NCI-H2081 treated with DMSO at 0.1 percent for 48 hours (cell line): ENCODE measurements at regions not wholly inside any gene's neighbourhood (a gene's known extent, or its start where the extent isn't known, plus 50 kb on each side); places are given as distances from the start of the nearest gene placed in this dataset.

ENCODE experiments used
- DNase-seq: peaks from one replicate; lab custom pipeline; 2025; lab: John Stamatoyannopoulos, UW

DNA sequence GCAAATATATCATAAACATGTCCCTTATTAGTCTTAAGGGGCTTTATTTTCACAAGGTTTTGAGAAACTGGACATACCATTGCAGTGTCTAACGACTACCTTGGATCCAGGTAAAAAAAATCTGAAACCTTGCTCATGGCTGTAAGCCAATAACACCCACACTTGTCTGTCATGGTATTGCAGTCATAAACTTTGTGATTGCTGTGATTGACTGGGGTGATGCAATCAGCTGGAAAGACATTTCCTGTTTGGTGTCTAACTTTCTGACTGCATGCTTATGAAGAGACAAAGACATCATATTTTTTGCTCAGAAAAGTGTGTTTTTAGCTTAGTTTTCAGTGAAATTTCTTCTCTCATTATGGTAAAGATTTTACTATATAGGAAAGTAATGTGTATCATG, 635.0 kb downstream of the TSN start:
- DNase-seq: no peak

DNA sequence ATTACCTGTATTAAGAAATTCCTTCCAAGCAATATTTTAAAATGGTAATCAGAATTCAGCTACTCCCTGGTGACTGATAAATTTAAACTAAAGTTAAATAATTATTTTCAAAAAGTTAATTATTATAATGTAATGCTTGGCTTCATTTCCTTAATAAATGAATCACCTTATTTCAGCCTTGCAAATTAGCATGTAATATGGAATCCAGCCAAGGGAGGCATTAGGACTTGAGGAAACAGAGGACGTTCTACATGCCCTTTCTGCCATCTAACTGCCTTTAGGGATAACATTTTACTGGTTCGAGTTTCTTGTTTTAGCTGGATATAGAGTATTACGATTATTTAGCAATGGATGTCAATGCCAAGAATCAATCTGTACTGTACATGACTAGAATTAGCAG, 636.3 kb downstream of the TSN start:
- no peak for DNase-seq

DNA sequence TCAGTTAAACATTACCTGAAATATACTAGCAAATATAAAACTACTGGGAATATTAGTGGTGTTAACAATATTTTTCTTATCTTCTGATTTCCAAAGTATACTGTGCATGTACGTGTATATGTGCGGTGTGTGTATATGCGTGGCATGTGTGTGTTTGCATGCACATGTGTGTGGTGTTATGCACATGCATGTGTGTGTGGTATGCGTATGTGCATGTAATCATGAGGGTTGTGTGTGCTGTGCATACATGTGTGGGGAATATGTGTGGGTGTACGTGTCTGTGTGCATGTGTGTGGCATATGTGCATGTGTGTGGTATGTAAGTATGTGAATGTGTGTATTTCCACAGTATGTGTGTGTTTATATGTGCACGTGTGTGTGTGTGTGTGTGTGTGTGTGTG, 640.2 kb downstream of the TSN start:
- no peak for DNase-seq

DNA sequence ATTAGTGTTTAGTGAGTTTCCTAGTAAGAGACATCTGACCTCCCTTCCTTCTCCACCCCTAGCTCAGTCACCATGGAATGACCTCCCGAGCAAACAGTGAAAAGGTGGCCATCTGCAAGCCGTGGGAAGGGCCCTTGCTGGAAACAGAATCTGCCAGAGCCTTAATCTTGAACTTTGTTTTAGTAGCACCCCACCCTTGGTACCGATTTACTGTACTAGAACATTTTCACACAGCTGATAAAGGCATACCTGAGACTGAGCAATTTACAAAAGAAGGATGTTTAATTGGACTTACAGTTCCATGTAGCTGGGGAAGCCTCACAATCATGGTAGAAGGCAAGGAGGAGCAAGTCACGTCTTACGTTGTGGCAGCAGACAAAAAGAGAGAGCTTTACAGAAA, 655.8 kb downstream of the TSN start:
- no peak for DNase-seq

DNA sequence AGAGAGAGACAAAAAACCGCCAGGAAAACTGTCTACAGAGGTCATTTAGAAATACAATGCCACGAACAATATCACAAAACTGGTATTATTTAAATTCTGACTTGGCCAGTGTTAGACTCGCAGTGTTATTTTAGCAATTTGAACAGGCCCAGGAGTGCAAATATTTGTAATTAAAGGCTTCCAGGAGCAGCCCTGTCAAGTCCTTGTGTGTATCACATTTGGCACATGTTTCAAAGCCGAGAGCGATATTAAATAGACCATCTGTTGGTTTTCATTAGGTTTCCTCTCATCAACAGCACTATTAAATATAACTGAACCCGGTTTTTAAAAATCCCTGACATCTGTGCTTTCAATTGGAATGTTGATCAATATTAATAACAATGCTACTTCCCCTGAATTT, 656.9 kb downstream of the TSN start:
- DNase-seq: no peak

DNA sequence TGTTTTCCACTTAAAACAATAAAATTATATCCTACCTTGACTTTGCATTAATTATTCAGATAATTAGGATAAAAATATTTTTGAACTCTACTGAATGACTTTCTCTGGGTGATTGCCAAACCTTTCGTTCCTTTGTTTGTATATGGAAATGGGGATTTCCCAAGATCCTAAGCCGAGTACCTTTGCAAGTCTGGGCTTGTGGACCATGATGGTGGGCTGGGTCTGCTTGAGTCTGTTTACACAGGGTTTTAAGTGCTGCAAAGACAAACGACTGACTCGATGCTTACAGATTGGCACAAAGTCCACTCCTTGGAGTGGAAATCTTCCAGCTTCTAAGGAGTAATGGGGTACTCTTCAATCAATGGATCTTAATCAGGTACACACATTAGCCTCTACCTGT, 659.5 kb downstream of the TSN start:
- no peak for DNase-seq

DNA sequence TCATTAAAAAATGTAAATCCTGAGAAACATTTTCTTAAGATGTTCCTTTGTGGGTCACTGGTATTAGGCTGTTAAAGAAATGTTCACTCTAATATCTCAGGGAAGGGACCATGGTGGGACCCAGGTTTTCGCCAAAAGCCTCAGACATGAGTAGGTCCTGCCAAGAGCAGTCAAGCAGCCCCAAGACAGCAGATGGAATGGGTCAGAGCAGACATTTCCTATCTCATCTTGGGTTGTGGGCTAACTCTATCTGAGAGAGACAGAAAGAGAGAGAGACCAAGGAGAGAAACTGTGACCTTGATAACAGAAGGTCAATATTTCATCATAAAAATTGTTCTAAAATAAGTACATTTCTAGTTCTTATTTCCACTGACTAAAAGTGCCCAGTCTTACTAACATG, 661.7 kb downstream of the TSN start:
- DNase-seq: no peak

DNA sequence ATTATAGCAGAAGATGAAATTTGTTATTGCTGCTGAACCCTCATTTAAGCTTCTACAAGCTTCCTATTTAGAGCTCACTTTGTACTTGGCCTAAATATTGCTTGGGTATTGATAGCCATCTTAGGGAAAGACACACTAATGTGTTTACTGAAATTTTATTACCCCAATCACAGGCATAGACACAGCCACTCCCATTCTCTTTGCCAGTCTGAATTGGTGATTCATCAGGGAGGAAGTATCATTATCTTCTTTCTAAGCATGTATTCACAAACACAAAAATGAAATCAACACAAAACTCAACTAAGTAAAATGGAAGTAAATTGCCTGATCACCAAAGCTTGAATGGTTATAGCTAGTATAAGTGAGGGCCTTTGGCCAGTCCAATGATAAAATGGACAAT, 666.3 kb downstream of the TSN start:
- DNase-seq: no peak

DNA sequence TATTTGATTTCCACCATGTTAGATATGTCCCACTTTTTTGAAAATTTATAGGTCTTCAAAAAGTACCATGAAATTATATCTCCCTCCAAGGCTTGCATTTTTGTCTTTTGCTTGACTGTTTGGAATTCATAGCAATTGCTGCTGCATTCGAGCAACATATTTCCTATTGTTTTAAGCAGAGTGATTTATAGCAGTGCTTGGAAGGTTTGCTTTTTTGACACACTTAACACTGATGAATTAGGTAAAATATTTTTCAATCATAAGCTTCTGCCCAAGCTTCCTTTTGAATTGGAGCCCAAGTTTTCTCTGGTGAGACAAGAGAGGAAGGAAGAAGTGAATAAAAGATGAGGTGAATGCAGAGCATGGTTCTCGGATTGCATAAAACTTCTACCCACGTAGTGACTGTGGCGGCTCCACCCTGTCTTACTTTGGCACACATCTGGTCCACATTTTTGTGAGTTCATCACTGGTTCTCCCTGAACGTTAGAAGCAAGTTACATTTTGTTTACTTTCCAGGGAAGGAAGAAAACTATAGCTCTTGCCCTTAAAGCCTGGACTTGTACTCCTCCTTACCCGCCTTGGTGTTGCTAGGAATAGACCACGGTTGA, 667.0 kb downstream of the TSN start:
- no peak for DNase-seq

DNA sequence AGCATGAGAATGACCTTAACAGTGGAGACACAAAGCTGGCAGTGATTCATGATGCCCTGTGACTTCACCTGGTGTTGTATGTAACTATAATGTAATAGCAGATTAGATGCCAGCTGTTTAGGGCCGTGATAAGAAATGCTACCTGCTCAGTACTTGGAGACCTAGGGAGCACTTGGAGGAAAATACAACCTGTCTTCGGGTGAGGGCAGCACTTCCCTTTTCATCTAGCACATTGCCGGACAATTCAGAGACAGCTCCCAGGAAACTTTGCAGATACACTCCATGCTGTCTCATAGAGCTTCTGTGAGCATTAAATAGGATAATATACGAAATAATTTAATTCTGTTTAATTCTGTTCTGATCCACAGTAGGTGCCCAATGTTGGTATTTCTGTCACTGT, 668.5 kb downstream of the TSN start:
- DNase-seq: no peak

DNA sequence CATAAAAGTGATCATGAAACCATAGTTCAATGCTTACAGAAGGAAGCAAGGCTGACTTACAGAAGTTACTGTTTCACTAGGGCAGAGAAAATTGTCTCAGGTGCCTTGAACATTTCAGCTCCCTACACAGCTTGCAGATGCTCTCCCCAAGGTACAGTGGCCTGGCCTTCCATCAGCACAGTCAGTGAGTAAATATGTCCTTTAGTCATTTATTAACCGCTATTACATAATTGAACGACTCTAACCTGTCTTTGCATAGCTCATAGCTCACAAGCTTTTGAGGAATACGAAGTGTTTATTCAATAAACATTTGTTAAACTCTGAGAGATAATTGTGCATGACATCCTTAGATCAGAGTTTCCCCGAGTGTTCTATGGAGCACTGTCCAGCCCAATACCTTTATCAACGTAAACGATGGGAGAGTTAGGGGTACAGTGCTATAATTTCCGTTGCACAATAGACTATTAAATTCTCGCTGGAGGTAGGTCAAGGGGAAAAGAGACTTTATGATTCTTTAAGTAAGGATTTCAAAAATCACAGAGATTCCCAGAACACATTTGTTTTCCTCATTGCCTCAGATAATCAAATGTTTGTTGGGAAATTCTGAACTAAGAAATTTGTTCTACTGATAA, 677.8 kb downstream of the TSN start:
- DNase-seq: no peak

DNA sequence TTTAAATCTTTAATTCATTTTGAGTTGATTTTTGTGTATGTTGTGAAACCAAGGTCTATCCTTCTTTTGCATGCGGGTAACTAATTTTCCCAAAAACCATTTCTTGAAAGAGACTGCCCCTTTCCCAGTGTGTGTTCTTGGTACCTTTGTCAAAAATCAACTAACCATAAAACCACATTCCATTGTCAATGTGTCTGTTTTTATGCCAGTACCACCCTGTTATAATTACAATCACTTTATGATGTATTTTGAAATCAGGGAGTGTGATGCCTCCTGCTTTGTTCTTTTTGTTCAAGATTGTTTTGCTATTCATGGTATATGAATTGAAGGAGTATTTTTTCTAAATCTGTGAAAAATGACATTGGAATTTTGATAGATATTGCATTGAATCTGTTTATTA, 689.6 kb downstream of the TSN start:
- DNase-seq: no peak

DNA sequence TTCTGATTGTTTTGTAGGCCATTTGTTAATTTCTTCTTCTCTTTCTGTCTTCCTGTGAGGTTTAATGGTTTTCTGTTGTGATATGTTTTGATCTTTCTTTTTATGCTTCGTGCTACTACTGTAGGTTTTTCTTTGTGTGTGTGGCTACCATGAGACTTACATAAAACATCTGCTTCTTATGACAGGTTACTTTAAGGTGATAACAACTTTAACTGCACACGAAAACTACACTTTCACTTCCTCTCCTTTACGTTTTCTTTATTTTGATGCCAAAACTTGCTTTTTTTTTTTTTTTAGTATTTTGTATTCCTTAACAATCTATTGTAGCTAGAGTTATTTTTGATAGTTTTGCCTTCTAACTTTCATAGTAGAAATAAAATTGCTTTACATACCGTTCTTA, 691.3 kb downstream of the TSN start:
- DNase-seq: no peak

DNA sequence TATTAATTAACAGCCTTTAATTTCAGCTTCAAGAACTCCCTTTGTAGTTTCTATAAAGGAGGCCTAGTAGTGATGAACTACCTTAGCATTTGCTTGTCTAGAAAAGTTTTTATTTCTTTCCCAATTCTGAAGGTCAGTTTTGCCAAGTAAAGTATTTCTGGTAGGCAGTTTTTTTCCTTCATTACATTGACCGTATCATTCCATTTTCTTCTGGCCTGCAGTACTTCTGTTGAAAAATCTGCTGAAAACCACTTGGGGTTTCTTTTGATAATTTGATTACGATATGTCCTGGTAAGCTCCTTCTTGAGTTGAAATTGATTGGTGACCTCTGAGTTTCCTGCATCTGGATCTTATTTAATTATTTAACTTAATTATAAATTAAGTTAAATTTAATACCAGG, 691.8 kb downstream of the TSN start:
- DNase-seq: no peak

DNA sequence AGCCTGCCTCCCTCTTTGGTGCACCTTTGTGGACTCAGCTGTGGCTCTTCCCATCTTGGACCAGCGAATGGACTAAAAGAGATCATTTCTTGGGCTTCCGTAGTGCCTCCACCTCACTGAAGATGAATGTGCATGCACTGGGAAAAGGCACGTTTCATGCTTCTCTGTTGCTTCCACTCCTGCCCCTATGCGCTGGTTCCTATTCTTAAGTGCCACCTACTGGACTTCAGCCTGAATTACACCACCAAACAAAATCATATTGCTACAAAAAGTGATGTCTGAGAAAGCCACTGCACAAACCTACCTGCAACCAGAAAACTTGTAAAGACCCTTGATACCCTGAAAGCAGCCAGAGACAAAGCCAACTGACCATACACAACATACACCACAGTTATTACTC, 695.6 kb downstream of the TSN start:
- DNase-seq: no peak

DNA sequence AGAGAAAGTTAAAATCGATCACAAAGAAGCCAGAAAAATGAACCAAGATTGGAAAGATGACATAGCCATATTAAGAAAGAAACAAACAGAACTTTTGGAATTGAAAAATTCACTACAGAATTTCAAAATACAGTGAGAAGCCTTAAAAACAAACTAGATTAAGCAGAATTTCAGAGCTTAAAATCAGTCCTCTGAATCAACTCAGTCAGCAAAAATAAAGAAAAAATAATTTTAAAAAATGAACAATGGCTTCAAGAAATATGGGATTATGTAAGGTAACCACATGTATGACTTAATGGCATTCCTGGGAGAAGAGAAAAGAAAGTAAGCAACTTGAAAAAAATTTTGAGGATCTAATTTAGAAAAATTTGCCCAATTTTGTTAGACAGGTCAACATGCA, 696.2 kb downstream of the TSN start:
- no peak for DNase-seq

DNA sequence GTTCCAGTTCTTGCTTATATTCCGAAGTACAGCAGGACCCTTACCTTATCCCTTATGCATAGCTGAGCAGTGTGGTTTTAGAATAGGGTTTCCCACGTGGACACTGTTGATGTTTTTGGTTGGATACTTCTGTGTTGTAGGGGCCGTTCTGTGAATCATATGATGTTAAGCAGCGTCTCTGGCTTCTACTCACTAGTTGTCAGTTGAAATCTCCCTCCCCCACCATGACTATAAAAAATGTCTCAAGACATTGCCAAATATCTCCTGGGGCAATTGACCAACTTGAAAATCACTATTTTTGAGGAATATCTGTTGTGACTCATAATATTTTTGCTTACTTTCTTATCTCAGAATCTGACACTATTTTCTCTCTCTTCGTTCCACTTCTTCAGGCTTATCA, 713.7 kb downstream of the TSN start:
- DNase-seq: no peak

DNA sequence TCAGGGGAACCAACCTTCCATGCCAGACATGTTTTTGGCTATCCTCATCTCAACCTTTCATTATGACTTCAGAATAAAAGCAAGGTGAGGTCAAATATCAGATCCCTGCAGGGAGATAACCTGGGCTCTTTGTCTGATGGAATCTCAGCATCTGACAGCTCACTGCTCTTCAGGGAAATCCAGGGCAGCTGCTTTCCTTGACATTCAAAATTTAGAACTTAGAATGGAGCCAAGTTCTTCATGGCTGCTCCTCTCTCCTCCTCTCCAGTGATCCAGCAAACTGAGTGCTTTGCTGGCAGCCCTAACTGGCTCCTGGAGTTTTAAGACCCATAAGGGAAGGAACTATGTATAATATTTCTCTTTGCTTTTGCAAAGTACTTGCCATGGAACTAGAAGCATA, 716.3 kb downstream of the TSN start:
- no peak for DNase-seq

DNA sequence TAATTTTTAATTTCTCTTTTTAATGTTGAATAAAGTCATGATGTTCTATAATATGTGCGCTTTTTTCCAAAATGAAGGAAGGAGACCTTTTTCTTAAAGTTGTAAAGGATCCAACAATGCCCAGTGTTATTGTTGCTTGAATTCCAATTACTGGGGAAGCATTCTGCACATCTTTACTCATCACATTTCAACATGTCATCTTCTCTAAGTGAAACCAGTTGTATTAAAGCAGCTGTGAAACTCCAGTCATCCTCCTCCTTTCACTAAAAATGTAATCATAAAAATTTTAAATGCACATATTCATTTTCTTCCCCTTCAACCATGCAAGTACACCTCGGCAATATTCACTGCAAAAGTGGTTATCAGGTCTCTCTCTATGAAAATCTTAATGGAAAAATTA, 722.7 kb downstream of the TSN start:
- no peak for DNase-seq

DNA sequence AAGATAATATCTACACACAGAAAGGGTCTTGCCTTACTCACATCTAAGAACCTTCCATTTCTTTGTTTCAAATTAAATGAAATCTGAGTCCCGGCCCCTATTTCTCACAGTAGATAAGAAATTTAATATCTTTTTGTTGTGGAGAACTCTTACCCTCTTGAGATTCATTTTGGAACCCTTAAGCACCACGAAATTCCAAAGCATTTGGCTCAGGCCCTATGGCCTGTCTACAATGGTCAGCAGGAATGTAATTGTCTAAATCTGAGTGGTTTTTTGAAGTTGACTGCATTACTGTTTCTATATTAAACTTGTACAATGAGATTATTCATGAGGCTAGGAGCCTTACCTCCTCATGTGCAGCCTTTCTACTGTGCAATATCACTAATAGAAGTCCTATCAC, 723.3 kb downstream of the TSN start:
- no peak for DNase-seq

DNA sequence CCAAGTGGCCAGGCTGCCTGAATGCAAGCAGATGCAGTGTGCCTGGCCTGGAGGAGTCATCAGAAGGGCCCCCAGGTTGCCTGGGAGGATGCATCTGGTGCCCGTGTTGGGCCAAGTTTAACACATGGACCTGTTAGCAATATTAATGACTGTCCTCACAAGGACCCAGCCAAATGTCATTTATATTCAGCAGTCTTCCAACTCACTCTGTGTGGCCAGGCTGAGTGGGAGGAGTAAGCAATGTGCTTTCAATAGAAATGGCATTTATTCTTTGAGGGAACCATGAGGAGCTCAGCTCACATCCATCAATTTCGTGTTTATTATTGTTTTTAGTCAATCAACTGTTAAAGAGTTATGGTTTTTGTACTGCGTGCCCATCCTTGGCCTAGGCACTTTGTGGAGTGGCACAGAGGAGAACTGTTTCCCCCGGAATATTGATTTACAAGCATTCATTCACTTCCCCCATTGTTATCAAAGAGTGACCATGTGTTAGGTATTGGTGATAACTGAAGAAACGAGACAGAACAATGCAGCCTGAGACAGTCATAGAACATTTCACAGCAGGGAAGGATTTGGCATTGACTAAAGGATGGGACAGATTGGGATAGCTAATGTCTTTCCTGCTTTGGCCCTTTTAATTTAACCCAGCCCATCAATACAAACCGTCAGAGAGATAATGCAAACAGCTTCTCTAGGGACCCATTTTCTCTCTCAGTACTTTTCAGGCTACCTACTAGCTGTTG, 725.2 kb downstream of the TSN start:
- DNase-seq: no peak

DNA sequence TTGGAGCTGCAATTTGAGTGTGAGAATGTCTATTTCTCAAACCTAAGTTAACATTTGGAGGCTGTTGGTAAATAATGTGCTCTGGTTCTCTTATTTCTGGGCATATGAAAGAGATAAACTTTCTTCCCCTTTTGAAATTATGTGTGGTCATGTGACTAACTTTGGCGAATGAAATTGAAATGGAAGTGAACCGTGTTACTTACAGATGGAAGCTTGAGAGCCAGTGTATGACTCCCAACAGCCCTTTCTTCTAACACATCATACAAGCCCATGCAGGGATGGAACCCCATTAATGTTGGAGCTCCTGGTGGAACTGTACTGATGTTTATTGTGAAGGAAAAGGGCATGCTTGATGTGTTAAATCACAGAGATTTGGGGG, 725.8 kb downstream of the TSN start:
- DNase-seq: no peak

DNA sequence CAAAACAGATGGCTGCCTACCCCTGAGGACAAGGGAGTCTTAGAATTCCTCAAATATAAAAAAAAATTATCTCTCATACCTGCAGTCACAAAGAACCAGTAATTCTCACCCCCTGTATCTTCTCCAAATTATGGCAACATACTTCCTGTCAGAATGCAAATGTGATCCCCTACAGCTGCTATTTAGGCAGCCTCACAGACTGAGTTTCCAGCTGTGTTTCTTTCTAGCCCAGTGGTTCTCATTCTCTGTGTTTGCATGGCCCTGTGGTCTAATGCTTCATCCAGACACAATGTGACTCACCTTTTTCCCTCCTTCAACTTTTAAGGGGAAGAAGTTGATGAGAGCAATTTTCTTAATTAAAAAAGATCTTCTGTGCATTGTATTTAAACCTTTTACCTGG, 726.3 kb downstream of the TSN start:
- DNase-seq: no peak

DNA sequence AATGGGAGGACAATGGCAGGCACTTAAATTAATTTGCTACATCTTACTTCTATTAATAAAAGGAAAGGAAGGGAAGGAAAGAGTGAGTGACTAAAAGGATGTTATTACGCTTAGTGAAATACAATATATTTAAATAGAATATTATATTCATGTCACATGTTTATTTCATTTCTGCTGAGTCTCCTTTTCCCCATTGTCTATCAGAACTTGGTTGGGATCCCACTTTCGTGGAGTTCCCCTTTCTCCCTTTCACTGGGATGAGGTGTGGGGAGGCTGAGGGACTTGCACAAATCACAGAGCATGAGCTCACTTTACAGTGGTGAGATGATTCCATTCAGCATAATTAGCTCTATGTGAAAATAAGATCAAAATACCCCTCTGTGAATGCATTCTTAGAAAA, 730.6 kb downstream of the TSN start:
- DNase-seq: no peak
